CD8-positive, alpha-beta memory T cell (primary cell): ENCODE measurements at regions not wholly inside any gene's neighbourhood (a gene's known extent, or its start where the extent isn't known, plus 50 kb on each side); places are given as distances from the start of the nearest gene placed in this dataset.

Source experiments
- CTCF ChIA-PET: fragments of 350-600 bp; sonication (Branson Sonifier 250); formaldehyde crosslinking; loops from one replicate; lab custom pipeline; 2021; ENCODE audit warnings: antibody characterized with exemption; lab: Charles Lee
- POLR2A ChIA-PET: fragments of 350-600 bp; sonication (Branson Sonifier 250); formaldehyde crosslinking; loops from one replicate; lab custom pipeline; 2021; ENCODE audit warnings: antibody characterized with exemption; lab: Charles Lee
- DNase-seq, 5 donors: peaks; one replicate each; pipeline versions ENCODE4 v3.0.0 to v3.0.0-alpha.2; 2020 to 2022; ENCODE audit warnings: mixed read lengths in 1 of 5
- H3K27ac ChIP-seq: one replicate; pipeline ENCODE4 v1.7.0; 2013; ENCODE audit warnings: low read depth, mild to moderate bottlenecking, low read length, moderate library complexity
- H3K27me3 ChIP-seq: 2 replicates; pipeline ENCODE4 v1.7.0; 2013; ENCODE audit warnings: low read length, mild to moderate bottlenecking; ENCODE audit not compliant: insufficient read depth, poor library complexity, severe bottlenecking
- H3K36me3 ChIP-seq: 2 replicates; pipeline ENCODE4 v1.7.0; 2013; ENCODE audit warnings: mild to moderate bottlenecking, low read length, moderate library complexity; ENCODE audit not compliant: insufficient read depth
- H3K4me1 ChIP-seq: 2 replicates; pipeline ENCODE4 v1.7.0; 2013; ENCODE audit warnings: mild to moderate bottlenecking, low read length, moderate library complexity; ENCODE audit not compliant: insufficient read depth
- H3K4me3 ChIP-seq: 2 replicates; pipeline ENCODE4 v1.7.0; 2013; ENCODE audit warnings: mild to moderate bottlenecking, low read length
- H3K9me3 ChIP-seq: 2 replicates; pipeline ENCODE4 v1.7.0; 2013; ENCODE audit warnings: mild to moderate bottlenecking, low read length
- H3K27ac Mint-ChIP-seq, 8 donors: one replicate each; pipeline ENCODE4 v1.8.0; 2020 to 2021; ENCODE audit warnings: mixed read lengths in 8 of 8, mild to moderate bottlenecking in 6 of 8, inconsistent platforms in 3 of 8, moderate library complexity in 3 of 8
- H3K27me3 Mint-ChIP-seq, 2 donors: one replicate each; pipeline ENCODE4 v1.8.0; 2020 to 2021; ENCODE audit warnings: mixed read lengths in 2 of 2, mild to moderate bottlenecking in 1 of 2, moderate library complexity in 1 of 2
- H3K36me3 Mint-ChIP-seq, 3 donors: one replicate each; pipeline ENCODE4 v1.8.0; 2020 to 2021; ENCODE audit warnings: mixed read lengths in 3 of 3, inconsistent platforms in 1 of 3, mild to moderate bottlenecking in 1 of 3
- H3K4me1 Mint-ChIP-seq, 3 donors: one replicate each; pipeline ENCODE4 v1.8.0; 2020 to 2021; ENCODE audit warnings: mixed read lengths in 3 of 3, inconsistent platforms in 1 of 3, mild to moderate bottlenecking in 1 of 3
- H3K4me3 Mint-ChIP-seq, 7 donors: one replicate each; pipeline ENCODE4 v1.8.0; 2020 to 2021; ENCODE audit warnings: mixed read lengths in 7 of 7, mild to moderate bottlenecking in 6 of 7, moderate library complexity in 4 of 7, inconsistent platforms in 2 of 7
- H3K9me3 Mint-ChIP-seq, 5 donors: one replicate each; pipeline ENCODE4 v1.8.0; 2020 to 2022; ENCODE audit warnings: mixed read lengths in 5 of 5, mild to moderate bottlenecking in 3 of 5, moderate library complexity in 2 of 5, inconsistent platforms in 1 of 5

DNA sequence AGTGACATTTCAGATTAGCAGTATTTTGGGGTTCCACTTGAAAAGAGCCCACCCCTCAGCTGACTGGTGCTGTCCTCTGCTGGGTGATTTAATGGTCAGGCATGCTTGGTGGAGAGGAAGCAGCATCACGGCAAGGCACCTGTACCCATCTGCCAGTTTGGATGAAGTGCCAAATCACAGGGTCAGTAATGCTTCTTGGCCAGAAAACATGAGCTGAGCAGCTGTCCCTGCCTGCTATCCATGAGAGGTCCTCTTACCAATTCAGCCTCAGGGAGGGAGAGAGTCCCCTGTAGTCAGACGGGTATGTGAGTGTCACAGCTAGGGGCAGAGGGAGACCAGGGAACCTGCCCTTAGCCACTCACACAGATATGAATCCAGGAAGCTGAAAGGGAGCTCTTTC, 137.9 kb downstream of the SEC61B start:
- H3K27me3 Mint-ChIP-seq: peaks cover 13 to 55% of the 10 kb centered on the region in 2 donors
- Histone ChIP-seq H3K27me3 (peaks cover 6% of the 10 kb centered on the region), H3K4me3 (no peak overlapping the region), H3K27ac (no peak overlapping the region), H3K4me1 (no peaks in the 10 kb centered on the region), H3K36me3 (no peaks in the 10 kb centered on the region), H3K9me3 (no peaks in the 10 kb centered on the region)
- POLR2A ChIA-PET: no interaction called here
- no peaks in the 10 kb centered on the region for H3K9me3 Mint-ChIP-seq
- H3K36me3 Mint-ChIP-seq: no peaks in the 10 kb centered on the region
- DNase-seq: no peak
- H3K27ac Mint-ChIP-seq: no peak overlapping the region
- CTCF ChIA-PET: no interaction called here
- H3K4me1 Mint-ChIP-seq: no peaks in the 10 kb centered on the region
- H3K4me3 Mint-ChIP-seq: no peak overlapping the region

- Histone ChIP-seq H3K9me3 (no peaks in the 10 kb centered on the region), H3K36me3 (no peaks in the 10 kb centered on the region), H3K4me1 (no peaks in the 10 kb centered on the region), H3K27ac (no peak overlapping the region), H3K4me3 (no peak overlapping the region), H3K27me3 (peaks cover 6% of the 10 kb centered on the region)
- POLR2A ChIA-PET: no interaction called here
- DNase-seq: no peak
- no peak overlapping the region for H3K27ac Mint-ChIP-seq
- H3K4me1 Mint-ChIP-seq: no peaks in the 10 kb centered on the region
- no peaks in the 10 kb centered on the region for H3K9me3 Mint-ChIP-seq
- no peaks in the 10 kb centered on the region for H3K36me3 Mint-ChIP-seq
- H3K27me3 Mint-ChIP-seq: peaks cover 20 to 47% of the 10 kb centered on the region in 2 donors
- CTCF ChIA-PET: no interaction called here
- H3K4me3 Mint-ChIP-seq: no peak overlapping the region
Observed at GRCh38 chr9:99361817-99362216, 139.7 kb downstream of the SEC61B start.

GRCh38 chr9:99362321-99362720, 140.2 kb downstream of the SEC61B start:
- no peak overlapping the region for H3K4me3 Mint-ChIP-seq
- H3K9me3 Mint-ChIP-seq: no peaks in the 10 kb centered on the region
- Histone ChIP-seq H3K9me3 (no peaks in the 10 kb centered on the region), H3K4me1 (no peaks in the 10 kb centered on the region), H3K36me3 (no peaks in the 10 kb centered on the region), H3K27me3 (peaks cover 6% of the 10 kb centered on the region), H3K27ac (no peak overlapping the region), H3K4me3 (no peak overlapping the region)
- no peaks in the 10 kb centered on the region for H3K36me3 Mint-ChIP-seq
- H3K4me1 Mint-ChIP-seq: no peaks in the 10 kb centered on the region
- no peak overlapping the region for H3K27ac Mint-ChIP-seq
- CTCF ChIA-PET: no interaction called here
- POLR2A ChIA-PET: no interaction called here
- peaks cover 22 to 48% of the 10 kb centered on the region in 2 donors for H3K27me3 Mint-ChIP-seq
- no peak for DNase-seq

DNA sequence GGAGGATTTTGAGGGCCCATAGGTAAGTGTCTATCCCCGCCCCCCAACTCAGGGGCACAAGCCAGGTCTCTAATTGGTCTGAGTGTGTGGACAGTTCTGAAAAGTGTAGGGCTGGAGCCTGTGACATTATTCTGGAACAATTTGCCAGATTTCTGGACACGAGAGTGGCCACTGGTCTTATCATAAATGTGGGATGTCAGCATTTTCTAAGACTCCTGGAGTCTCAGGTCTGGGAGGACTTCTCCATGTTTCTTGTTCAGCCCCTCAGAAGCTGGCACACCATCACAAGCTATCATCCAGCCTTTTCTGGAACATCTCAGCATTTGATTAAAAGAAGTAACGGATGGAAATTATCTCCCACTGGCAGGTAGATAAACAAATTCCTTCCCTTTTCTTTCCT, 141.4 kb downstream of the SEC61B start:
- Mint-ChIP-seq H3K27me3 (peaks cover 20 to 55% of the 10 kb centered on the region in 2 donors), H3K9me3 (no peaks in the 10 kb centered on the region), H3K36me3 (no peaks in the 10 kb centered on the region), H3K4me1 (peaks cover 5 to 6% (median 6%) of the 10 kb centered on the region in 3 donors), H3K4me3 (no peak overlapping the region), H3K27ac (no peak overlapping the region)
- no peak overlapping the region for H3K4me3 ChIP-seq
- H3K4me1 ChIP-seq: no peaks in the 10 kb centered on the region
- ChIA-PET POLR2A (no interaction called here), CTCF (no interaction called here)
- H3K27ac ChIP-seq: no peak overlapping the region
- H3K36me3 ChIP-seq: no peaks in the 10 kb centered on the region
- no peaks in the 10 kb centered on the region for H3K9me3 ChIP-seq
- H3K27me3 ChIP-seq: peaks cover 6% of the 10 kb centered on the region
- DNase-seq: no peak

GRCh38 chr9:99365233-99365980, 143.3 kb downstream of the SEC61B start:
- Histone ChIP-seq H3K4me1 (no peaks in the 10 kb centered on the region), H3K27ac (no peak overlapping the region), H3K27me3 (peaks cover 6% of the 10 kb centered on the region), H3K36me3 (no peaks in the 10 kb centered on the region), H3K9me3 (no peaks in the 10 kb centered on the region), H3K4me3 (no peak overlapping the region)
- no peak for DNase-seq
- POLR2A ChIA-PET: no interaction called here
- Mint-ChIP-seq H3K4me3 (no peak overlapping the region), H3K36me3 (no peaks in the 10 kb centered on the region), H3K4me1 (peaks cover 5 to 14% (median 6%) of the 10 kb centered on the region in 3 donors), H3K27me3 (peaks cover 24 to 57% of the 10 kb centered on the region in 2 donors), H3K27ac (peak overlapping the region in 1 of 8 donors; percentile 87), H3K9me3 (no peaks in the 10 kb centered on the region)
- CTCF ChIA-PET: no interaction called here

GRCh38 chr9:99366183-99366582, 144.1 kb downstream of the SEC61B start:
- Histone ChIP-seq H3K4me3 (no peak overlapping the region), H3K4me1 (no peaks in the 10 kb centered on the region), H3K36me3 (no peaks in the 10 kb centered on the region), H3K9me3 (no peaks in the 10 kb centered on the region), H3K27ac (no peak overlapping the region), H3K27me3 (peaks cover 1% of the 10 kb centered on the region)
- Mint-ChIP-seq H3K9me3 (no peaks in the 10 kb centered on the region), H3K4me1 (peaks cover 5 to 14% (median 6%) of the 10 kb centered on the region in 3 donors), H3K36me3 (no peaks in the 10 kb centered on the region), H3K4me3 (no peak overlapping the region), H3K27me3 (peaks cover 23 to 58% of the 10 kb centered on the region in 2 donors), H3K27ac (no peak overlapping the region)
- ChIA-PET POLR2A (no interaction called here), CTCF (no interaction called here)
- no peak for DNase-seq

DNA sequence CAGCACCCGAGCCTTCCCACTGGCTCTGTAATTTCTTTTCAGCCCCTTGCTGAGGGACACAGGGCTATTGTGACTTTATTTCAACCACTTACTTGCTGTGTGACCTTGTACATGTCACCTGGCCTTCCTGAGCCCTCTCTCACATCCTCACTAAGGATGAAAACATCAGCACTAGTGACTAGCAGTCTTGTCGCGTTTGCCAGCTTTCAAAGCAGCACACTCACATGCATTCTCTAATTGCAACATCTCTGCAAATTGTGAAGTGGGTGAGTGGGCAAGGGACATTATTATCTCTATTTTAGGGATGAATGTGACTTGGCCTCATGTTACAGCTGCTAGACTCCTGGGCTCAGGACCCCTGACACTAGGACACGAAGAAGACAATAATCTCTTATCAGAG, 144.5 kb downstream of the SEC61B start:
- Mint-ChIP-seq H3K27ac (no peak overlapping the region), H3K4me1 (peaks cover 5 to 14% (median 6%) of the 10 kb centered on the region in 3 donors), H3K27me3 (peaks cover 21 to 57% of the 10 kb centered on the region in 2 donors), H3K9me3 (no peaks in the 10 kb centered on the region), H3K4me3 (no peak overlapping the region), H3K36me3 (no peaks in the 10 kb centered on the region)
- no peaks in the 10 kb centered on the region for H3K4me1 ChIP-seq
- H3K9me3 ChIP-seq: no peaks in the 10 kb centered on the region
- H3K27me3 ChIP-seq: no peaks in the 10 kb centered on the region
- DNase-seq: no peak
- ChIA-PET POLR2A (no interaction called here), CTCF (no interaction called here)
- H3K36me3 ChIP-seq: no peaks in the 10 kb centered on the region
- no peak overlapping the region for H3K4me3 ChIP-seq
- H3K27ac ChIP-seq: no peak overlapping the region

DNA sequence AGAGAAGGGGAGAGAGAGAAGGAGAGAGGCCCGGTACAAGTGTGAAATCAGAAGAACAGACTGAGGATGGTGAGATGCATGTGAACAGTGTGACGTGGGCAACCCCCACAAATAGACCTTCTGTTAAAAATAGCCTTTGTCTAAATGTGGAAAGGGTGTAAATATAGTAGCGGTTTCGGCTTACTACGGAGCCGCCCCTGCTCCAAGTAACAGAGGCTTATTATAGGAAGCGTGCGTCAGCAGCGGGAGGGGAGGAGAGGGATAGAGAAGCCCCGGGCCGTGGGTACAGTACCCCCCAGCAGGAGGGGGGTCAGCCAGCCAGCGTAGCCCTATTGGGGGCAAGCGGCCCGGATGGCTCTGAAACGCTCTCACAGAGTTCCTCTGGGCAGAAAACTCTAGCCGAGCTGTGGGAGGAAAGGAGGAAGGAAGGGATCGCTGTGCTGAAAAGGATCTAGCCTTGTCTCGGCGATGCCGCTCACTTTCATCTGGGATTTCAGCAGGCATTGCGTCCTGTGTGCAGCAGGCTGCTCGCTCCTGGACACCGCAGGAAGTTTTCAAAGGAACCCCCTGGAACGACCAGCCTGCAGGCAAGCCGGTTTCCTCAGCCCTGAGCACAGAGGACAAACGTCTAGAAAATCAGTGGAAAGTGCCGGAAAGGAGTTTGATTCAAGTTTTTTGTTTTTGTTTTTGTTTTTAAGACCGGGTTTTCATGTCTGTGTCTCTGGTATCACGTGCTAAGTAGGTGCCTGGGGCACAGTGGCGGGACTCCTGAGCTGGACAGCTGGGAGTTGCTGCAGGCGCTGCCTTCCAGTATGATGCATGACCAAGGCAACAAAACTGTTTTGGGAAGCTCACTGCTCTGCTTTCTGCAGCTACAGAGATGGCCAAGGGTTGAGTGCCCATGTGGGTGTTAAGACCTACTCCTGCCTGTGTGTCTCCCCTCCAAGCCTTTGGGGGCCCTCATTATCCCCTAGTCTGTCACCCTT, 146.6 kb downstream of the SEC61B start:
- POLR2A ChIA-PET: no interaction called here
- Mint-ChIP-seq H3K4me3 (peak overlapping the region in 1 of 7 donors; percentile 11), H3K27me3 (peaks cover 16 to 57% of the 10 kb centered on the region in 2 donors), H3K4me1 (peaks cover 5 to 14% (median 6%) of the 10 kb centered on the region in 3 donors), H3K9me3 (no peaks in the 10 kb centered on the region), H3K27ac (no peak overlapping the region), H3K36me3 (no peaks in the 10 kb centered on the region)
- H3K9me3 ChIP-seq: no peaks in the 10 kb centered on the region
- CTCF ChIA-PET: no interaction called here
- no peaks in the 10 kb centered on the region for H3K36me3 ChIP-seq
- H3K4me1 ChIP-seq: no peaks in the 10 kb centered on the region
- no peak overlapping the region for H3K27ac ChIP-seq
- no peaks in the 10 kb centered on the region for H3K27me3 ChIP-seq
- no peak for DNase-seq
- no peak overlapping the region for H3K4me3 ChIP-seq
